Skeletal muscle tissue (tissue), 3 donors: ENCODE measurements at regions not wholly inside any gene's neighbourhood (a gene's known extent, or its start where the extent isn't known, plus 50 kb on each side); places are given as distances from the start of the nearest gene placed in this dataset.

ENCODE experiments used
- H3K27ac ChIP-seq: one replicate; pipeline ENCODE4 v1.7.0; 2013; ENCODE audit warnings: mild to moderate bottlenecking, low read depth, low read length, inconsistent platforms
- H3K27me3 ChIP-seq, 3 donors: one replicate each; pipeline ENCODE4 v1.7.0; 2013; ENCODE audit warnings: low read length in 3 of 3; ENCODE audit not compliant: control insufficient read depth in 3 of 3, insufficient read depth in 3 of 3
- H3K36me3 ChIP-seq, 3 donors: one replicate each; pipeline ENCODE4 v1.7.0; 2013; ENCODE audit warnings: low read length in 3 of 3; ENCODE audit not compliant: control insufficient read depth in 3 of 3, insufficient read depth in 3 of 3
- H3K4me1 ChIP-seq, 3 donors: one replicate each; pipeline ENCODE4 v1.7.0; 2013; ENCODE audit warnings: low read length in 3 of 3, mild to moderate bottlenecking in 3 of 3; ENCODE audit not compliant: control insufficient read depth in 3 of 3, insufficient read depth in 3 of 3
- H3K4me3 ChIP-seq, 3 donors: one replicate each; pipeline ENCODE4 v1.7.0; 2013; ENCODE audit warnings: low read length in 3 of 3
- H3K9ac ChIP-seq, 3 donors: one replicate each; pipeline ENCODE4 v1.7.0; 2013; ENCODE audit warnings: low read length in 3 of 3, mild to moderate bottlenecking in 3 of 3, moderate library complexity in 2 of 3, low read depth in 1 of 3
- H3K9me3 ChIP-seq, 3 donors: one replicate each; pipeline ENCODE4 v1.7.0; 2013; ENCODE audit warnings: low read length in 3 of 3; ENCODE audit not compliant: control insufficient read depth in 3 of 3
- donor health status: Osteomylitis.

GRCh38 chr5:57402348-57402747, 80.3 kb downstream of the ACTBL2 start:
- peaks cover 0 to 2% (median 0%) of the 10 kb centered on the region in 3 donors for H3K4me1 ChIP-seq
- no peak overlapping the region for H3K27ac ChIP-seq
- H3K9ac ChIP-seq = no peak overlapping the region
- H3K36me3 ChIP-seq = no peaks in the 10 kb centered on the region
- no peak overlapping the region for H3K4me3 ChIP-seq
- H3K9me3 ChIP-seq = peaks cover 0 to 3% (median 0%) of the 10 kb centered on the region in 3 donors
- no peaks in the 10 kb centered on the region for H3K27me3 ChIP-seq

- Histone ChIP-seq H3K27me3 (no peaks in the 10 kb centered on the region), H3K9me3 (peaks cover 0 to 3% (median 0%) of the 10 kb centered on the region in 3 donors), H3K9ac (no peak overlapping the region), H3K36me3 (no peaks in the 10 kb centered on the region), H3K4me1 (no peaks in the 10 kb centered on the region), H3K27ac (no peak overlapping the region), H3K4me3 (no peak overlapping the region)
Observed at GRCh38 chr5:57398413-57399093, 84.1 kb downstream of the ACTBL2 start.

- no peak overlapping the region for H3K4me3 ChIP-seq
- no peaks in the 10 kb centered on the region for H3K27me3 ChIP-seq
- no peaks in the 10 kb centered on the region for H3K36me3 ChIP-seq
- peaks cover 0 to 3% (median 0%) of the 10 kb centered on the region in 3 donors for H3K9me3 ChIP-seq
- H3K4me1 ChIP-seq = no peaks in the 10 kb centered on the region
- H3K27ac ChIP-seq = no peak overlapping the region
- no peak overlapping the region for H3K9ac ChIP-seq
Observed at GRCh38 chr5:57396701-57397100, 85.9 kb downstream of the ACTBL2 start.

GRCh38 chr5:57394421-57395210, 88.0 kb downstream of the ACTBL2 start:
- H3K4me3 ChIP-seq = no peak overlapping the region

GRCh38 chr5:57386958-57387357, 95.7 kb downstream of the ACTBL2 start:
- Histone ChIP-seq H3K9ac (no peak overlapping the region), H3K4me1 (no peaks in the 10 kb centered on the region), H3K9me3 (peaks cover 0 to 2% (median 0%) of the 10 kb centered on the region in 3 donors), H3K4me3 (no peak overlapping the region), H3K27me3 (no peaks in the 10 kb centered on the region), H3K36me3 (no peaks in the 10 kb centered on the region), H3K27ac (no peak overlapping the region)

More at GRCh38 chr5:57394421-57395210, 88.0 kb downstream of the ACTBL2 start:
- no peaks in the 10 kb centered on the region for H3K27me3 ChIP-seq
- H3K4me1 ChIP-seq = no peaks in the 10 kb centered on the region
- no peaks in the 10 kb centered on the region for H3K9me3 ChIP-seq
- H3K36me3 ChIP-seq = no peaks in the 10 kb centered on the region
- no peak overlapping the region for H3K27ac ChIP-seq
- no peak overlapping the region for H3K9ac ChIP-seq

- H3K4me1 ChIP-seq = no peaks in the 10 kb centered on the region
- no peaks in the 10 kb centered on the region for H3K36me3 ChIP-seq
- H3K9me3 ChIP-seq = no peaks in the 10 kb centered on the region
- no peak overlapping the region for H3K9ac ChIP-seq
- H3K4me3 ChIP-seq = no peak overlapping the region
- no peak overlapping the region for H3K27ac ChIP-seq
- H3K27me3 ChIP-seq = no peaks in the 10 kb centered on the region
Observed at GRCh38 chr5:57383093-57383861, 99.3 kb downstream of the ACTBL2 start.

- H3K9ac ChIP-seq = no peak overlapping the region
- H3K9me3 ChIP-seq = no peaks in the 10 kb centered on the region
- no peaks in the 10 kb centered on the region for H3K27me3 ChIP-seq
- no peak overlapping the region for H3K4me3 ChIP-seq
- no peaks in the 10 kb centered on the region for H3K36me3 ChIP-seq
- H3K27ac ChIP-seq = no peak overlapping the region
- no peaks in the 10 kb centered on the region for H3K4me1 ChIP-seq
Observed at GRCh38 chr5:57382655-57383054, 100.0 kb downstream of the ACTBL2 start.

GRCh38 chr5:57370376-57370775, 112.2 kb downstream of the ACTBL2 start:
- Histone ChIP-seq H3K27ac (no peak overlapping the region), H3K27me3 (no peaks in the 10 kb centered on the region), H3K9ac (no peak overlapping the region), H3K9me3 (no peaks in the 10 kb centered on the region), H3K36me3 (no peaks in the 10 kb centered on the region), H3K4me3 (no peak overlapping the region), H3K4me1 (no peaks in the 10 kb centered on the region)

GRCh38 chr5:57368010-57368409, 114.6 kb downstream of the ACTBL2 start:
- H3K36me3 ChIP-seq = no peaks in the 10 kb centered on the region
- no peak overlapping the region for H3K4me3 ChIP-seq
- no peak overlapping the region for H3K27ac ChIP-seq
- H3K4me1 ChIP-seq = no peaks in the 10 kb centered on the region
- no peaks in the 10 kb centered on the region for H3K27me3 ChIP-seq
- H3K9ac ChIP-seq = no peak overlapping the region
- no peaks in the 10 kb centered on the region for H3K9me3 ChIP-seq

GRCh38 chr5:57366744-57367143, 115.9 kb downstream of the ACTBL2 start:
- Histone ChIP-seq H3K27ac (no peak overlapping the region), H3K27me3 (no peaks in the 10 kb centered on the region)

More at GRCh38 chr5:57366744-57367143, 115.9 kb downstream of the ACTBL2 start:
- Histone ChIP-seq H3K36me3 (no peaks in the 10 kb centered on the region), H3K4me3 (no peak overlapping the region), H3K4me1 (no peaks in the 10 kb centered on the region), H3K9me3 (no peaks in the 10 kb centered on the region), H3K9ac (no peak overlapping the region)
